Stimulated activated CD4-positive, alpha-beta T cell treated with anti-CD3 and anti-CD28 coated beads, Interleukin-12 subunit alpha, Interleukin-12 subunit beta, amount 100 ng/mL, for 48 hours (primary cell): ENCODE measurements at regions not wholly inside any gene's neighbourhood (a gene's known extent, or its start where the extent isn't known, plus 50 kb on each side); places are given as distances from the start of the nearest gene placed in this dataset.

Experiments
- DNase-seq, 3 donors: peaks; one replicate each; pipeline ENCODE4 v3.0.0-alpha.2; 2020; ENCODE audit warnings: low read depth in 2 of 3, low spot score in 1 of 3

DNA sequence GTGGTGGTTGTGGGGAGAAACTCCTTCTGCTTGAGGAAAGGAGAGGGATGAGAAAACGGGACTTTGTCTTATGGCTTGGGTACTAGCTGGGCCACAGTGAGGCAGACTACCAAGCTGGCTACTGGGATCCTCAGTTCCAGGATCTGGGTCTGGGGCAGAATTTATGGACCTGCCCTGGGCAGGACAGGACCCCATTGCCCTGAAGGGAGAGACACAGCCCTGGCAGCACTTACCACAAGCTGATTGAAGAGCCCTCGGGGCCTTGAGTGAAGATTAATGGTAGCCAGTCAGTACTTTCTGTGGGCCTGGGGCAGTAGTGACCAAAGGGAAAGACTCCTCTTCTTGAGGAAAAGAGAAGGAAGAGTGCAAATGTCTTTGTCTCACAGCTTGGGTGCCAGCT is 799.7 kb downstream of the SI start:
- no peak for DNase-seq

DNA sequence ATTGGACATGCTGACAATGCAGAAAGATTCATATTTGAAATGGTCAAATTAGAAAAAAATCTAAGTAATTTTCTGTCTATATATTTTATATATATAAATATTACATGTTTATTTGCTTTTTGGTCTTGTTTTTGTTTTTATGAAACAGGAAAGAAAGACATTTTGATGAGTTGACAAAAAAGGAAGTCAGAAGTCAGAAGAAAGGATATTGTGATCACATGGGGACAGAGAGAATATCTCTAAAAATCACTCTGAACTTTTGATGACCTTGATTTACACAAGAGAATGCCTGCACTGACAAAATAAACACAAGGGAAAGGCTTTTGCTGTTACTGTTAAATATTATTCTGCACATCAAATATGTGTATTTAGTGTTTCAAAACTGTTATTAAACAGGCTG is 811.2 kb downstream of the SI start:
- no peak for DNase-seq

DNA sequence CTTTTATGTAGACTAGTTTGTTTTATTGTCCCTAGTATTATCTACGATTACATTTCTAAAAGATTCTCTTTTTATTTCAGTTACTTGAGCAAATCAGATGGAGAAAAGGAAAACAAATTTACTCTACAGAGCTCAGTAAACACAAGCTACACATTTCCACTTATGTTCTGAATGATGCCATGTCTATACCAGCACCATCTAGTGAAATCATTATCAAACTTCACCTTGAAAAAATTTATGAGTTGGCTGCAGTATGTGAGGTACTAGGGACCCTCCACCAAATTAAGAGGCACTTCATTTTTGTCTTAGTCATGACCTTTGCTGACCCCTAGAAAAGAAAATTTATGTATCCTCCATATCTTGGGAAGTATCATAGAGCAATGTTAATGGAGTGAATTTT is 827.4 kb downstream of the SI start:
- DNase-seq: no peak

DNA sequence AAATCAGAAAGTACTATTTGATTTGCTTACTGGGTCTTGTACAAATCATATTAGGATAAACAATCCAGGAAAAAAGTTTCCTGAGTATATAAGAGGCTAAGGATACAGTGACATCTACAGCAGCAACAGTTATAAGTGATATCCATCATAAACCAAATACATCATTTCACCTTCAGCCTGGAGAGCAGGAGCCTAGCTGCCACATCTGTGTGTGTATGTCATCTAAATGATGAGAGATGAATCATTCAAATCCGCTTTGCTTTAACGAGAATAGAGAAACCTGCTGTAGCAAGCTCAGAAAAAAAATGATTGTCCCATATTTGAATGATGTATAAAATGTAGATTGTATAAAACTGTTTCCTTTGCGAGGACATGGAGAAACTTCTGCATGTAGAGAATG is 841.4 kb downstream of the SI start:
- DNase-seq: no peak

DNA sequence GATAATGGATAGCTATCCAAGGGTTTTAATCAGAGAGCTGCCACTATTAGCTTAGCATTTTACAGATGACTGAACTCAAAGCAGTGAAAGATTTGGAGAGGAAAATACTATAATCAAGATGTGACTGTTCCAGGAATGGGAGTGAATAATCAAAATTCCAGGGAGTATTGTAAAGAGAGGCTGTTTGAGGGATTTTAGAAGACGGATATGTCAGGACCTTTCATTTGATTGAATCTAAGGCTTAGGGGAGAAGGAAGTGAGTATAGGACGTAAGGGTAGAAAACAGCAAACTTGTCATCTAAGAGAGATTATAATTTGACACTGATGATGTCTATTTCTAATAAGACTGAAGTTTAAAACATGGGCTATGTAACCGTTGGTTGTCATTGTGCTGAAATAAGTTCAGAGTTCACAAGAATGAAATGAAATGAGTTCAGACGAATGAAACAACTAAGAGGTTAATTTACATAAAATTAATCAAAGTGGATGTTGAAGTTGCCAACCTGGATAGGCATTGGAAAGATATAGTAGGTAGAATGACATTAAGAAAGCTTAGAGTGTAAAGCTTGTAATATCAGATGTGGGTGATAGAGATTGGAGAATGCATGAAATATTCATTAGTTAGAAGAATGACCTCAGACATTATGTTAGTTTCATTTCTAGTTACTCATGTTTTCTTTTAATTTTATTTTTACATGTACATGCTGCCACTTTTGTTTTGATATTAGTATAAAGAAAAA is 842.8 kb downstream of the SI start:
- DNase-seq: no peak

DNA sequence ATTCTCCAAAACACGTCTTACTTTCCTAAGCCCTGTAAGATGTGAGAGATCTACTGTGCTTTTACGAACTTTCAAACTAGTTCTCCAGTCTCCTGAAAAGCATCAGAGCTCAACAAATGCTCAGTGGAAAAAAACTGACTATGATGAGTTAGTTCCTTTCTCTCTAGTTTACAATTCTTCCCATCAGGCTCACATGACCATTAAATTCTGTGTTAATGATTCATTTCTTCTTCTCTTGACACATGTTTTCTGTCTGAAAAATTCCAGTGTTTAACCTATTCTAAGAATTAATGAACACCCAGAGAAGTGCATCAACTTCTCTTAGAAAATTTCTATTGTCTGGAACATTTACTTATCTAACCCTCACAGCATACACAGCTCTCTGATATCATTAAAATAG is 844.3 kb downstream of the SI start:
- no peak for DNase-seq

DNA sequence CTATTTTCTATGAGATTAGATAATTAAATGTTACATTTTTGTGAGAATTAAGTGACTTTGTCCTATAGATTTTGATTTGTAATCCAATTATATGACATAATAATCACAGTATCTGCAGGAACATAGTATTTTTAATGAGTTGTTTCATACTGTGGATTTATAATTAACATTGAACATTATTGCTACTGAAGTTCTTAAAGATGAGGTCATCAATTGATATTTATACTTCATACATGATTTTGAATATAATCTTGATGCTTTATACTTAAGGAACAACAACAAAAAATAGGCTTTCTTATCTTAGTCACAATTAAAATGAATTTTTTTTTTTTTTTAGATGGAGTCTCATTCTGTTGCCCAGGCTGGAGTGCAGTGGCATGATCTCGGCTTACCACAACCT is 846.6 kb downstream of the SI start:
- no peak for DNase-seq

DNA sequence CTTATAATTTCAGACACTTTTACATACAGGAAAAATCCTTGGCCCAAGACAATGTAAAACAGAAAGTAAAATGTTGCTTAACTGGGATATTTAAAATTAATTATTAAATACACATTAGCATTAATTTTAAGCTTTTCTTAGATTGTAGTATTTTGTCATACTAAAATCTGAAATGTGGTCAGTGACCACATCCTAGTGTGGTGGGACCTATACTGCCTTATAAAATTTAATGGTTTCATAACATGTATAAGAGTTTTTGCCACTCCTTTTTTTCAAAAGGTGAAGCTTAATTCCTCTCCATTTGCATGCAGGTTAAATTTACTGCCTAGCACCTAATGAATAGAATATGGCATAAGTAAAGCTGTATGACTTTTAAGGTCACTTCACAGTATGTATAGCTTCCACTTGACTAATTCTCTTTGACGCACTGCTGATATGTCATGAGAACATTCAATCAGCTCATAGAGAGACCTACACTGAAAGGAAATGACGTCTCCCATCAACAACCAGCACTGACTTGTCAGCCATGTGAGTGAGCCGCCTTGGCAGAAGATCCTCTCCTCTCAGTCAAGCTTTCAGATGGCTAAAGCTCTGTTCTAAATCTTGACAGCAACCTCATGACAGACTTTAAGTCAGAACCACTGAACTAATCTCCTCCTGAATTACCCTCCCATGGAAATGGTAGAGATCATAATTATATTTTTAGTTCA is 847.8 kb downstream of the SI start:
- no peak for DNase-seq

DNA sequence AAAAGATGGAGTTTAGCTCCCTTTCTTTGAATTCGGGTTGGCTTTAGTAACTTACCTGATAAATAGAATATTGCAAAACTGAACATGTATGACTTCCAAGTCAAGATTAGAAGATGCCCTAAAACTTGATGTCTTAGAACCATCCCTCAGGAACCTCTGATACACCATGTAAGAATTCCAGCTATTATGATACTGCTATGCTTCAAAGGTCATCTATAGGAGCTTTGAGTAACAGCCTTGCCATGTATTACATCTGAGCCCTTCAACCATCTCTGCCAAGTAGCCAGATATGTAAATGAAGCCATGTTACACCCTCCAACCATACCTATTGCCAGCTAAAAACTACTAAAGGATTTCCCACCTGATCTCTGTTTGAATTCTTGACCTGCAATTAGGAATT is 854.2 kb downstream of the SI start:
- DNase-seq: no peak

DNA sequence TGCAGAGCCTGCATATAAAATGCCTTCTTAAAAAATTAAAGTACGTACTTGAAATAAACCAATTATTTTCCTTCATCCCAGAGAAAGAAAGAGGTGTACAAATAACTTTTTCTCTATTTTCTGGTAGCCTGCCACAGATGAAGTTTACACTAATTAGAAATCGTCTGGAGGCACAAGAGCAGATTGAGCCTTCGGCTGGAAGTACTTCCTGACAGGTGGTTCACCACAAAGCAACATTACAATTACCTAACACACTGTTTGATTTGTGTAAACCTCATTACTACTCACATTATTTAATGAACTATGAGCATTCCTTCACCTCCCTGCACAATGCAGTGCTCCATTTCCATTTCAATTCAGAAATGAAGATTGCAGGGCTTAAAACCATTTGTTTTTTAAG is 856.1 kb downstream of the SI start:
- no peak for DNase-seq

DNA sequence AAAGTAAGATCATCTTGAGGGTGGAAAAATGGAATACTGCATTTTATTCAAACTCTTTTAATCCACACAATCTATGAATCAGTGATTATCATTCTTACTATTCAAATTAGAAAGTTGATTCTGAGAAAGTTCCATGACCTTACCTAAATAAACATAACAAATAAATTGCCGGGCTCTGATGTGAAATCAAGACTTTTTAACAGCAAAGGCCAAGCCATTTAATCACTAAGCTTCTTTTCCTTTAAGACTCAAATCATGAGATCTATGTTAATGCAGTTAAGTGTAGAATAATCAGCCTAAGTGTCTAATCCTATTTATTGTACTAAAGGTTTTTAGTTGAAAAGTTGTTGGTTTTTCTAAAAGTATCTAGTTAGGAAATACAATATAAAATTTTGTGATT is 857.0 kb downstream of the SI start:
- DNase-seq: no peak

DNA sequence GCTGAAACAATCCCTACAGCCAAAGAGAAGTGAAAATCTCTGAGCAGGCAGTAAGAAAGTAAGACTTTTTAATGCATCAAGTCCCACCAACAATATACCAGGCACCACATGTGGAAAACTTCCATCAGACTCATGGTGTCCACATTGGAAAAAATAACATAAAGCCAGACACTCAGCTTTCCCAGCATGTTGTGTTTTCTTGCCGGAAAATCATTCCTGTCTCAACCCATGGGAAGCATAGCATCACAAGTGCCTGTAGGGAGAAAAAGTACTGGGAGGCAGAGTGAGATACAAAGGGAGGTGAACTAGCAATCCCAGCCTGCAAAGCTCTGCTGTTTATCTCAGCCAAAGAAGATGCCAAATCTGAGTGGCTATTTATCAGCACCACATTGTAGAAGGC is 868.9 kb downstream of the SI start:
- DNase-seq: no peak

DNA sequence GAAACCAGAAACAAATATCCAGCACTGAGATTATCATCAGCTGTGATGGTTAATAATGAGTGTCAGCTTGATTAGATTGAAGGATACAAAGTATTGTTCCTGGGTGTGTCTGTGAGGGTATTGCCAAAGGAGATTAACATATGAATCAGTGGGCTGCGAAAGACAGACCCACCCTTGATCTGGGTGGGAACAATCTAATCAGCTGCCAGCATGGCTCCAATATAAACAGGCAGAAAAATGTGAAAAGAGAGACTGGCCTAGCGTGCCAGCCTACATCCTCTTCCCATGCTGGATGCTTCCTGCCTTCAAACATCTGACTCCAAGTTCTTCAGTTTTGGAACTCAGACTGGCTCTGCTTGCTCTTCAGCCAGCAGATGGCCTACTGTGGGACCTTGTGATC is 869.5 kb downstream of the SI start:
- no peak for DNase-seq

DNA sequence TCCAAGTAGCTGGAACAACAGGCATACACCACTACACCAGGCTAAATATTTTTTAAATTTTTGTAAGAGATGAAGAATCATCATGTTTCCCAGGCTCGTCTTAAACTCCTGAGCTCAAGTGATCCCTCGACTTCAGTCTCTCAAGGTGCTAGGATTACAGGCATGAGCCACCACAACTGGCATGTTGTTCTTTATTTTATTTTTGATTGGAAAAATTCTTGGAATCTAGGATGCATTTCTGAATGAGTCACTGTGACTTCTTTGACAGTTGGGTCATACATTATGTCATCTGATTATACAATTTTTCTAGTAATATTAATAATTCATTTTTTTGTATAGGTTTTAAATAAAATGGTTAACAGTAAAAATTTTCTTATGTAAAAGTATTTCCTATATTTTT is 870.2 kb downstream of the SI start:
- DNase-seq: no peak

DNA sequence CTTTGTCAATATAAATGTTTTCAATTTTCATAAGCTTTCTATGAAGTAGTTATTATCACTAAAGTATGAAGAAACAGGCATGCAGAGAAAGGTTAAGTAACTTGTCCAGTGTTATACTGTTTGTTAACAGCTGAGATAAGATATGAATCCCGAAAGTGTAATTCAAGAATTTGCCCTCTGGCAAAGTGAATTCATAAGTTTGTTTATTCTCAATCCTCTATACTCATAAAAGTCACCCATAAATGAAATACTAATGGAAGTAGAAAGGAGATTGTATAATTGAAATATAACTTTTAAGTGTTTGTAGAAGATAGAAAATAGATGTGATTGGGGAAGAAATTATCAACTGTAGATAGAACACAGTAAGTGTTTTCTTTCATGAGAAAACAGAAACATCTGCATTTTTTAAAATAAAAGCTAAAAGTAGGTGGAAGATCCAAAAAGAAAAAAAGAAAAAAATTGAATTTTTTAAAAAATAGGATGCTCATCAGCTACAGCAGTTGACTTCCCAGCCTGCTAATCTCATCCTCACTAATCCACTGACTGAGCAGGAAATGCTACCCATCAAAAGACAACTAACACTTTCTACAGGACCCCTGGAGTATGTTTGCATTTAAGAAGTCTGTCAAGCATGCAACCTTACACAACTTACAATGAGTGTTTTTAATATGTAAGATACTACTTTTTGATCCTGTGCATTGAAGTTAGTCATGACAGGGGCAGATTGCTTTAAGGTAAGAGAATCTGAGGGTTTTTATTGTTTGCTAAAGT is 878.1 kb downstream of the SI start:
- no peak for DNase-seq

DNA sequence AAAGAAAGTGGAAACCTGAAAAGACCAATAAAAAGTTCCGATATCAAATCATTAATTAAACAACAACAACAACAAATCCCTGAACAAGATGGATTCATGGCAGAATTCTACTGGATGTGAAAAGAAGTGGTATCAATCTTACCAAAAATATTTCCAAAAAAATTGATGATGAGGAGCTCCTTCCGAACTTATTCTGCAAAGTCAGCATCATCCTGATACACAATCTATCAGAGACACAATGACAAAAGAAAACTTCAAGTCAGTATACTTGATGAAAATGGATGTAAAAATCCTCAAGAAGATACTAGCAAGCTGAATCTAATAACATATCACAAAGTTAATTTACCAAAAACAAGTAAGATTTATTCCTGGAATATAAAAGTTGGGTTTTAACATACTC is 881.8 kb downstream of the SI start:
- DNase-seq: no peak

DNA sequence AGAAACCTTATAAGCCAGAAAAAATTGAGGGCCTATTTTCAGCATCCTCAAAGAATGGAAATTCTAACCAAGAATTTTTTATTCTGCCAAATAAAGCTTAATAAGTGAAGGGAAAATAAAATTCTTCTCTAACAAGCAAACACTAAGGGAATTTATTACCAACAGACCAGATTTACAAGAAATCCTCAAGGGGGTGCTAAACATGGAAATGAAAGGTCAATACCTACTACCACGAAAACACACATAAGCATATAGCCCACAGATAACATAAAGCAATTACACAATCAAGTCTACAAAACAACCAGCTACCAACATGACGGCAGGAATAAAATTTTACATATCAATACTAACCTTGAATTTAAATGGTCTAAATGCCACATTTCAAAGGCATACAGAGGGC is 883.5 kb downstream of the SI start:
- DNase-seq: no peak

DNA sequence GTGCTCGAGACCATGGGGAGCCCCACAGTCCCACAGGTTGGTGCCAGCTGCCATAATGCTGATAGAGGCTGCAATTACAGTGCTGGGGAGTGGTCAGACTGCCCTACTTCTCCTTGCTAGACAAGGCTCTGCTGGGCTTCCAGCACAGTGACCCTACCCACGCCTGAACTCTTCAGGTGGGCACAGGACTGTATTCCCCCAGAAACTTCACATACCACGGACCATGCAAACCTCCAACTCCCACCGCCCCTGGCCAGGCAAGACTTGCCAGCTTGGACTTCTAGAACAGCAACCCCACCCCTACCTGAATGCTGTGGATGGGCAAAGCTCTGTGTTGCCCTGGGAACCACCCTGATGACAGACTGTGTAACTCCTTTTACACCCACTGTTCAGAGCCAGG is 885.3 kb downstream of the SI start:
- no peak for DNase-seq

DNA sequence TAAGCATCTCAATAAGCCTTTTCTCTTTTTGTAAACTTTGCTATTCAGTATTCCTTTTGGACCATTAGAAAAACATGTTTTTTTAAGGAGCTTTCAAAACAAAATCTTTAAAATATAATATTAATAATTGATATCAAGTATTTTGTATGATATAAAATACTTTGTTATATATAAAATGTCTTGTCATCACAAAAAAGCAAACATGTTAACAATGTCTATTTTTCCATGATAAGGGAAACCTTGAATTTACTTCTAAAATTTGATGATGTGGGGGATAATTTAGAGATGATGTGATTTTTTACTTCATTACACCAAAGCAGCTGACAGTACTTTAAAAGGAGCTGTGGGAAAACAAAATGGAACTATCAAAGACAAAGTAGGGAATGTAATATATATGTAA is 887.7 kb downstream of the SI start:
- no peak for DNase-seq

DNA sequence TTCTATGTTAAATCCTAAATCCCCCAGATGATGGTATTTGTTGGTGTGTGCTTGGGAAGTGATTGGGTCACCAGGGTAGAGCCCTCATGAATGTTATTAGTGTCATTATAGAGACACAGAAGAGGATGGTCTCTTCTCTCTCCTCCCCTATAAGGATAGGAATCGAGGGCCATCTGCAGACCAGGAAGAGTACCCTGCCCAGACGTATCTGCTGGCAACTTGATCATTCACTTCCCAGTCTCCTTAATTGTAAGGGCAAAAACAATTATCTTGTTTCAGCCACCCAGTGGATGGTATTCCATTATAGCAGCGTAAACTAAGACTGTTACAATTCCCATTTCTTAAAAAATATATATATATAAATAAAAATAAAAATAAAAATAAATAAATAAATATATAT is 892.2 kb downstream of the SI start:
- no peak for DNase-seq

DNA sequence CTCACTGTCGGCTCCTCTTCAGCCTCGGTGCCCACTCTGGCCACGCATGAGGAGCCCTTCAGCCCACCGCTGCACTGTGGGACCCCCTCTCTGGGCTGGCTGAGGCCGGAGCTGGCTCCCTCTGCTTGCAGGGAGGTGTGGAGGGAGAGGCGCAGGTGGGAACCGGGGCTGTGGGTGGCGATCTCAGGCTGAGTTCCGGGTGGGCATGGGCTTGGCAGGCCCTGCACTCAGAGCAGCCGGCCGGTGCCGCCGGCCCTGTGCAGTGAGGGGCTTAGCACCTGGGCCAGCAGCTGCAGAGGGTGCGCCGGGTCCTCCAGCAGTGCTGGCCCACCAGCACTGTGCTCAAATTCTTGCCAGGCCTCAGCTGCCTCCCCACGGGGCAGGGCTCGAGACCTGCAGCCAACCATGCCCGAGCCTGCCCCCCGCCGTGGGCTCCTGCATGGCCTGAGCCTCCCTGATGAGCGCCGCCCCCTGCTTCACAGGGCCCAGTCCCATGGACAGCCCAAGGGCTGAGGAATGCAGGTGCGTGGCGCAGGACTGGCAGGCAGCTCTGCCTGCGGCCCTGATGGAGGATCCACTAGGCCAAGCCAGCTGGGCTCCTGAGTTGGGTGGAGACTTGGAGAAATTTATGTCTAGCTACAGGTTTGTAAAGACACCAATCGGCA is 899.1 kb downstream of the SI start:
- DNase-seq: no peak

DNA sequence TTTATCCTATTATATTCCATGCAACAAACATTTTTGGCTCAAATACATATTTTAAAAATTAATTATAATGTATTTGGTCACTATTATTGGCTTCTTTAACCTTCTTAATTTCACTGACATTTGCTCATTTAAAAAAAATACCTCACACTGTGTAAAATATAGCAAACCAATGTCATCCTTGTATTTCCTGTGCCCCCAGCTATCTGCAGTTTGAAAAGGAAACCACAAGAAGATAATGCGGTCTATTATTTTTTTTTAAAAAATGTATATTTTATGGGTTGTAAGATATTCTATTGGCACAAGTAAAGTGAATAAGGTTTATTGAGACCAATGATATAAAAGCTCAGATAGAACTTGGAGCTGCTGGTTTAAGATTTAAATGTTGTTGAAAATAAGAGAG is 904.2 kb downstream of the SI start:
- no peak for DNase-seq
